HG03565 (cell line): ENCODE measurements at regions not wholly inside any gene's neighbourhood (a gene's known extent, or its start where the extent isn't known, plus 50 kb on each side); places are given as distances from the start of the nearest gene placed in this dataset.

Source experiments
- ATAC-seq: cut with Tn5 transposase; IDR thresholded peaks from one replicate; pipeline ENCODE4 v1.9.1; 2021; ENCODE audit warnings: mild to moderate bottlenecking, moderate library complexity; ENCODE audit not compliant: unreplicated experiment

DNA sequence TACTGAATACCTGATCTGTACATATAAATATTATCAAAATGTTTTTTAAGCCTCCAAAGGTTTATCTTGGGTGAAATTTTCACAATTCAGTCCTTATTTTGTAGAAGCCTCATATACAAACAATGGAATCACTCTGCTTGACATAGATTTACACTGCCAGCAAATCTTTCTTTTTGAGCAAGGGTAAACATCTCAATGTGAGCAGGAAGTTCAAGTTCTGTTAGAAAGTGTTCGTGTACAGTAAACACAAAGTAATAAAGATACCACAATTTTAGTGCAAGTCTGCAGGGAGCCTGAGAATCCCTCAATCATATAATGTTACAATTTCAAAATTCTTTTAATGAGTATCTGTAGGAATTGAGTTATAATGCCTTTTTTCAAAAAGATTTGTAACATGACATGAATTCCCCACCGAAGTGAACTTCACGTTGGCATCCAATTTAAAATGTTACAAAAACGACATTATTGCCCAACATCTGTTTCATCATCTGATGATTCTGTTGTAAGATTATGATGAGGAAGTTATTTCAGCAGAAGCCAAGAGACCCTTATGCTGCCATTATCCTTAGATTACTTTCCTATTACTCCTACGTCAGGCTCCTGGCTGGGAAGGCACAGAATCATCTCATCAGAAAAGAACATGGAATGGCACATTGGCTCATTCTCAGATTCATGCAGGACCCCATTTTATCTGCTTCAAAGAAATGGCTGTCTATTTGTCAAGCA is 283.9 kb upstream of the ACVR2A start:
- no peak for ATAC-seq

- no peak for ATAC-seq
Observed at GRCh38 chr2:147559070-147559725, 285.6 kb upstream of the ACVR2A start.

GRCh38 chr2:147558620-147559019 is 286.2 kb upstream of the ACVR2A start:
- ATAC-seq, result no peak

GRCh38 chr2:147554521-147555107 is 290.2 kb upstream of the ACVR2A start:
- no peak for ATAC-seq

GRCh38 chr2:147553775-147554271 is 291.0 kb upstream of the ACVR2A start:
- no peak for ATAC-seq

DNA sequence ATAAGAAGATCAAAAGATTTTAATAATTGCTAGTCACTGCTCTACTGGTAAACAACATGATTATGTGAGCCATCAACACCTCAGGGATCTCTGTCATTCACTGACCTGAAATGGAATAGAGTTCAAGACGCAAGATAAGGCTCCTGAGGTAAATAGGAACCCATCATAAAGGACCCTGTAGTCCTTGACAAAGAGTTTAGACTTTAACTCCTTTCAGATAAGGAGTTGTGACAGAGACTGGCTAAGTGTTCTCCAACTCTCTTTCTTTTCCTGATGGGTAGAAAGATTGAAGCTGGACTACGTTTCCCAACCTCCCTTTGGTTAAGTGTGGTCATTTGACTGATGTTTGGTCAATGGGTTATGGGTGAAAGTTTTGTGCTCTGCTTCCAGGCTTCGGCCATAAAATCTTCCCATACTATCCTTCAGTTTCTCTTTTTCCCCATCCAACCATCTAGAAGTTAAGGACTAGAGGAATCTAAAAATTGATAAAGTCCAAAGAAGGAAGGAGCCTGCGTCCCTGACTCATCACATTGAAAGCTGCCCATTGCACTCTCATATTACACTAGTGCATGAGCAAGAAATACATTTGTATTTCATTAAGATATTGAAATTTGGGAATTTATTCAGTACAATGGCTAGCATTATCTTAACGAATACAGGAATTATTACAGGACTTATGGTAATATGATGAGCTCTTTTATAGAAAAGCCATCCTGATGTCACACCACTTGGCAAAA is 293.7 kb upstream of the ACVR2A start:
- no peak for ATAC-seq

- ATAC-seq, result no peak
Observed at GRCh38 chr2:147549054-147549453, 295.8 kb upstream of the ACVR2A start.

GRCh38 chr2:147548451-147548850 is 296.4 kb upstream of the ACVR2A start:
- no peak for ATAC-seq

- no peak for ATAC-seq
Observed at GRCh38 chr2:147547440-147547839, 297.4 kb upstream of the ACVR2A start.

DNA sequence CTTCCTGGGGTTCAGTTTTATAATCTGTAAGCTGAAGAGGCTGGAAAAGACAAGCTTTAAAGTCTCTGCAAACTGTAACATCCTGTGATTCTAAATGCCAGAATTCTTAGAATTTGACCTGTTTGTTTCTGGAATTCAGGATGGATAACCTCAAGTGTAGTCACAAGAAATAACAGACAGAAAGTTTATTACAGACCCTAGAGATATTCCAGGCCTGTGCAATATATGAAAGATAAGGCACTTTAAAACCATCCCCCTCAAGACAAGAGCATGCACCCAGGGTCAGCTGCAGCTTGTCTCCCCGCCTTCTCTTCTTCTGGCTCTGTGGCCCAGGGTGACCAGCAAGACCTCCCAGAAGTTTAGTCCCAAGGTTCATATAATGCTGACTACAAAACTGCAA is 298.7 kb upstream of the ACVR2A start:
- no peak for ATAC-seq

DNA sequence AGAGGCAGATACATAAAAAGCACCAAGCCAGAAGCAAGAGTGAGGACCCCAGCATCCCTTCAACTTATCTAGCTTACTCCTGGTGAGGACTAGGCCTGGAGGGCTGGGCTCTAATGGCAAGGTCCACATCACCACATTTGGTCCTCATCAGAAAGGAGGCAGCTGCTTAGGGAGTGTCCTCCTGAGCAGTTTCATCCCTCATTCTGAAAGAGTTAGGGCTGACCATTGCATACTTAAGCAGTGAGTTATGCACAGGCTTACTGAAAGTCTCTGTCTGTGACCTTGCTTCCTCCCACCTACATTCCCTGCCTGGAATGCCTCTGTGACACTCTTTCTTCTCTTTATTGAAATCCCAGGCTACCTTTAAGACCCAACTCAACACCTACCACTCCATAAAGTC is 301.8 kb upstream of the ACVR2A start:
- no peak for ATAC-seq

DNA sequence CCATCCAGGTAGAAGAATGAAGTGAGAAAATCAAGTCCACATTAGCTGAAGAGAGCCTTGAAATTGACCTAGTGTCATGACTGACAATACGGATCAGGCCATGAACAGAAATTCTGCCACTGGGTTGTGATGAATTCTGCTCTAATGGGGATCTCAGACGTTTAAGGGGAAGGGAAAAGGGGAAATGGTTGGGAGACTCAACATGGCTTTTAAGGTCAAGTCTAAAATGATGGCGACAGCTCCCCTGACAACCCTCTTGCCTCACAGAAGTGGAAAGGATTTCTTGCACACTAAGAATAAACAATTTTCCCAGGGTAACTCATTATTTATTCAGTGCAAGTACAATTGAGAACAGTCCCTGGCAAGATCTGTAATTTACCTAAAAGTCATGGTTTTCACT is 302.5 kb upstream of the ACVR2A start:
- ATAC-seq, result no peak

DNA sequence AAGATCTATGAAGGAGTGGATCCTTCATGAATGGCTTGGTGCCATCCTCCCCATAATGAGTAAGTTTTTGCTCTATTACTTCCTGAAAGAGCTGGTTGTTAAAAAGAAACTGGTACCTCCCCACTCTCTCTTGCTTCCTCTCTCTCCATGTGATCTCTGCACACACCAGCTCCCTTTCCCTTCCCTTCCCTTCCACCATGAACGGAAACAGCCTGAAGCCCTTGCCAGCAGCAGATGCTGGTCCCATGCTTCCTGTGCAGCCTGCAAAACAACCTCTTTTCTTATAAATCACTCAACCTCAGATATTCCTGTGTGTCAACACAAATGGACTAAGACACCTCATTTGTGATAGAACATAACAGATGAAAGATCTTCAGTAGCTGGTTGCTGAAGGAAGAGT is 303.5 kb upstream of the ACVR2A start:
- ATAC-seq, result no peak

- no peak for ATAC-seq
Observed at GRCh38 chr2:147538821-147539220, 306.0 kb upstream of the ACVR2A start.

DNA sequence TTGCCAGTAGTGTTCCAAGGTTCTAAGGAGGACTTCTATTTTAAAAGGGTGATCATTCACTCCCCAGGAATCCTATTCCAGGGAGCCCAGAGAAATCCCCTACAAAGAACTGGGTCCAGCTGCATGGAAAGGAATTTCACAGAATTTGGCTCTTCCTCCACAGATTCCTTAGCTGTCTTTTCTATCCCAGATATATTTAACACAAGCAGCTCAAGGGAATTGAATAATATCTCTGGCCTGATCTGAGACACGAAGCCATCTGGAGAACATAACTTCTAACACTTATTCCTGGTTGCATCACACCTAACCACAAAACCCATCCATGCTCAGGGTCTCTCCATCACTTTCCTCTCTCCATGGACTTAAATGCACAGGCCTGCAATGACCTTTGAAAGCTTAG is 306.7 kb upstream of the ACVR2A start:
- ATAC-seq, result no peak

- no peak for ATAC-seq
Observed at GRCh38 chr2:147531269-147531668, 313.6 kb upstream of the ACVR2A start.

DNA sequence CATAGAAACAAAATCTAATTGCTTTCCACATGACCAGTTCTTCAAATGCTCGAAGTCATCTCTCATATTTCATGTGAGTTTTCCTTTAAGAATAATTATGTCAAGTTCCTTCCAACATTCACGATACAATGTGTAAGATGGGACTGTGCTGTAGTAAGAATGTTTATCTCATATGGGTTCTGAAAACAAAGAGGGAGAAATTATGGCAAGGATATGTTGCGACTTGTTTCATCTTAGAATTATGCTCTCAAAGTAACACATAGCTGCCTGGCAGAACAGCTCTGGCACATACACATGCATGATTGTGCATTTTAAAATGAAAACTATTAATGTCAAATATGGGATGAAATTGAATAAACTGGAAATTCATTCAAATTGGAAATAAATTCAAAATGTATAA is 314.8 kb upstream of the ACVR2A start:
- no peak for ATAC-seq

DNA sequence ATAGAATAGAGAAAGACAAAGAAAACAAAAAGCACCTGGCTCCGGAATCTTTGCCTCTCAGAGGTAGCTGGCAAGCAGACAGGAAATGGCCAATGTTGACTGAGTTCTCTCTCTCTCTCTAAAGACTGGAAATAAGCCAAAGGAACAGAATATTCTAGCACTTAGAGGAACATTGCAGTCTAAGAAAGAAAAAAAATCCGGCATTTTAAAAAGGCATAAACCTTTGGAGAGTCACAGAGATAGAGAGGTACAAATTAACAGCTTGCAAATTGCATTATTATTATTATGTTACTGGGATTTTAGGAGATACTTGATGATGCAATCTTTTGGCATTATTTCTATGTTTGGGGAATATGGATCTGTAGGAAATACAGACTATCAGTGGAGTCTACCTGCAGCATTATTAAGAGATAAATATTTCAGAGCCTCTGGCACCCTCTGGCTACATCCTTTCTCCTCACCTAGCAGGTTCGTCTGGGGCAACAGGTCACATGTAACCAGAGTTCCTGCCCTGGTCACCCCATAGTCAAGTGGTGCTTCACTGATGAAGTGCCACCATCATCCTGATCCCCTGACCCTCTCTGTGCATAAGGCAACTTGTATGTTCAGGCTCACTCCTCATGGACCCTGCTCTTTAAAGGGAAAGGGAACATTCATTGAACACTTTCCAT is 318.9 kb upstream of the ACVR2A start:
- no peak for ATAC-seq

DNA sequence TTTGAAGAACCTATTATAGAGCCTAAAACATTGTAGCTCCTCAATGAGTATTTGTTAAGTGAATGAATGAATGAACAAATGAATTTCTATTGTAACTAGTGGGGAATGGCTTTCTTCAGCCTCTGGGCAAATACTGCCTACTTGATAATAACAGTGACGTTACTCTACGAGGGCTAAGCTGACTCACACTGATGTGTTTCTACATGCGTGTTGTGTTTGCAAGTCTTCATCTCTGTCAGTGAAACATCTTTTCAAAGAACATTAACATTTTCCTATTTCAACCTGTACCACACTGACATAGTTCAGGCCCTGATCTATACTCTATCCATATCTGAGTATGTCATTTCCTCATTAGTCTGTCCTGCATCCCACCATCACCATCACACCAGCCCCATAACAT is 319.9 kb upstream of the ACVR2A start:
- ATAC-seq, result no peak

DNA sequence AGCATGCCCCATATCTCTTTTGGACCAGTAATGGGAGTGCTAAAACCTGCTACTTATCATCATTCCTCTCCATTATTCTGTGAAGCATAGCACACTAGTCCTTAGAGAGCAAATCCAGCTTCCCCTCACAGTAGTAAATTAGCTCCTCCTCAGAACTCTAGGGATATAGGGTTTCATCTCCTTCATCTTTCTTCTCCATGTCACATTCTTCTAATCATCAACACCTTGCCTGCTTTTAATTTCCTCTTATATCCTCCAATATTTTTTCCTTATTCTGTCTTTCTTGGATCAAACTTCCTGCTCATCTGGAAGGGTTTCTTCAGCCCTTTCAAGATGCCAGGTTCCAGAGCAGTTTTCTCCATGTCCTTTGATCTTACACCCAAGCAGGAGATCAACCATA is 321.4 kb upstream of the ACVR2A start:
- ATAC-seq, result no peak

- no peak for ATAC-seq
Observed at GRCh38 chr2:147521936-147522335, 322.9 kb upstream of the ACVR2A start.
